ENCODE measurements at regions not wholly inside any gene's neighbourhood (a gene's known extent, or its start where the extent isn't known, plus 50 kb on each side); places are given as distances from the start of the nearest gene placed in this dataset.

- H3K4me3 ChIP-seq (ENCODE audit: low read length), result no peak overlapping the region
- no peak for TF ChIP-seq CTCF (conservative IDR thresholded peaks at IDR 0.05; ENCODE audit: low read depth, low read length)
Observed at GRCh38 chr12:59194794-59195193, 274.5 kb upstream of the LRIG3 start.

GRCh38 chr12:59193476-59194050, 273.3 kb upstream of the LRIG3 start:
- DNase-seq (ENCODE audit: low read depth), result no peak
- TF ChIP-seq CTCF (conservative IDR thresholded peaks at IDR 0.05; ENCODE audit: low read depth, low read length), result no peak

More at GRCh38 chr12:59194794-59195193, 274.5 kb upstream of the LRIG3 start:
- DNase-seq (ENCODE audit: low read depth), result no peak

GRCh38 chr12:59191372-59191771, 271.1 kb upstream of the LRIG3 start:
- H3K4me3 ChIP-seq (ENCODE audit: low read length), result no peak overlapping the region
- no peak for TF ChIP-seq CTCF (conservative IDR thresholded peaks at IDR 0.05; ENCODE audit: low read depth, low read length)
- DNase-seq (ENCODE audit: low read depth), result no peak

More at GRCh38 chr12:59193476-59194050, 273.3 kb upstream of the LRIG3 start:
- no peak overlapping the region for H3K4me3 ChIP-seq (ENCODE audit: low read length)

- TF ChIP-seq CTCF (conservative IDR thresholded peaks at IDR 0.05; ENCODE audit: low read depth, low read length), result no peak
- no peak overlapping the region for H3K4me3 ChIP-seq (ENCODE audit: low read length)
- DNase-seq (ENCODE audit: low read depth), result no peak
Observed at GRCh38 chr12:59186451-59186850, 266.1 kb upstream of the LRIG3 start.

GRCh38 chr12:59185295-59185694, 265.0 kb upstream of the LRIG3 start:
- no peak overlapping the region for H3K4me3 ChIP-seq (ENCODE audit: low read length)
- TF ChIP-seq CTCF (conservative IDR thresholded peaks at IDR 0.05; ENCODE audit: low read depth, low read length), result no peak
- DNase-seq (ENCODE audit: low read depth), result no peak

GRCh38 chr12:59182658-59183455, 262.6 kb upstream of the LRIG3 start:
- no peak for TF ChIP-seq CTCF (conservative IDR thresholded peaks at IDR 0.05; ENCODE audit: low read depth, low read length)
- no peak overlapping the region for H3K4me3 ChIP-seq (ENCODE audit: low read length)

GRCh38 chr12:59182191-59182590, 261.9 kb upstream of the LRIG3 start:
- TF ChIP-seq CTCF (conservative IDR thresholded peaks at IDR 0.05; ENCODE audit: low read depth, low read length), result no peak
- DNase-seq (ENCODE audit: low read depth), result no peak
- H3K4me3 ChIP-seq (ENCODE audit: low read length), result no peak overlapping the region

More at GRCh38 chr12:59182658-59183455, 262.6 kb upstream of the LRIG3 start:
- no peak for DNase-seq (ENCODE audit: low read depth)
